ENCODE measurements at regions not wholly inside any gene's neighbourhood (a gene's known extent, or its start where the extent isn't known, plus 50 kb on each side); places are given as distances from the start of the nearest gene placed in this dataset.

DNA sequence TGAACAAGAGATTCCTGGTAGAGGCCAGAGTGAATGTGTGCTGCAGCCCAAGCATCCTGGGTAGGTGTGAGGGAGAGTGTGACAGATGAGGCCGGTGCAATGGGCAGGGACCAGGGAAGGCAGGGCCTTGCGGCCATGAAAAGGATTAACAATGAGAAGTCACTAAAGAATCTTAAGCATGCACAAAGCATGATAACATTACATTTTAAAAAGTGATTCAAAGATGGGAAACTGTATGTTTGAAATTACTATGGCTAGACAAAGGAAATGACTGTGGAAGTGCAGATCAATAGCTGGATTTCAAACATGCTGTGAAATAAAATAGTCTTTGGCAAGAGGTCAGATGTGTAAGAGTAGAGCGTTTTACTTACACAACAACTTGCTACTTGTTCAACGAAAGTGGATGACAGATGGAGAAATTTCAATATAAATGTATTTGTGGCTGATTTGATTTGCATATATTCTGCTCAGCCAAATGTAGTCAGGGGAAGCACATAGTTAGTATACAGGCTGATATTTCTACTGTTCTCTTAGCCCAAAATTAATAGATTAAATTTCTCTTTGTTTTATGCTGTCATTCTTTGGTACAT lies 175.5 kb downstream of the CCDC59 start:
- Mint-ChIP-seq H3K27ac (no peak overlapping the region), H3K27me3 (ENCODE audit: insufficient read depth) (peaks cover 2% of the 10 kb centered on the region), H3K36me3 (ENCODE audit: low read depth) (no peaks in the 10 kb centered on the region), H3K4me1 (no peaks in the 10 kb centered on the region), H3K4me3 (no peak overlapping the region), H3K9me3 (no peaks in the 10 kb centered on the region)
- H3K36me3 ChIP-seq (ENCODE audit: control insufficient read depth, insufficient read depth, low read length): no peaks in the 10 kb centered on the region
- no peak overlapping the region for H3K9ac ChIP-seq (ENCODE audit: extremely low read depth, low read length, poor library complexity, severe bottlenecking)
- DNase-seq: no peak
- H3K4me3 ChIP-seq (ENCODE audit: low read length): no peak overlapping the region
- H3K9me3 ChIP-seq (ENCODE audit: control insufficient read depth, low read length): no peaks in the 10 kb centered on the region
- TF ChIP-seq, protein P1, sequence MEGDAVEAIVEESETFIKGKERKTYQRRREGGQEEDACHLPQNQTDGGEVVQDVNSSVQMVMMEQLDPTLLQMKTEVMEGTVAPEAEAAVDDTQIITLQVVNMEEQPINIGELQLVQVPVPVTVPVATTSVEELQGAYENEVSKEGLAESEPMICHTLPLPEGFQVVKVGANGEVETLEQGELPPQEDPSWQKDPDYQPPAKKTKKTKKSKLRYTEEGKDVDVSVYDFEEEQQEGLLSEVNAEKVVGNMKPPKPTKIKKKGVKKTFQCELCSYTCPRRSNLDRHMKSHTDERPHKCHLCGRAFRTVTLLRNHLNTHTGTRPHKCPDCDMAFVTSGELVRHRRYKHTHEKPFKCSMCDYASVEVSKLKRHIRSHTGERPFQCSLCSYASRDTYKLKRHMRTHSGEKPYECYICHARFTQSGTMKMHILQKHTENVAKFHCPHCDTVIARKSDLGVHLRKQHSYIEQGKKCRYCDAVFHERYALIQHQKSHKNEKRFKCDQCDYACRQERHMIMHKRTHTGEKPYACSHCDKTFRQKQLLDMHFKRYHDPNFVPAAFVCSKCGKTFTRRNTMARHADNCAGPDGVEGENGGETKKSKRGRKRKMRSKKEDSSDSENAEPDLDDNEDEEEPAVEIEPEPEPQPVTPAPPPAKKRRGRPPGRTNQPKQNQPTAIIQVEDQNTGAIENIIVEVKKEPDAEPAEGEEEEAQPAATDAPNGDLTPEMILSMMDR (conservative IDR thresholded peaks at IDR 0.05): no peak
- H3K4me1 ChIP-seq (ENCODE audit: control insufficient read depth, insufficient read depth, low read length): no peaks in the 10 kb centered on the region
- H3K27ac ChIP-seq (ENCODE audit: low read depth, low read length): no peak overlapping the region
- WGBS, 2 experiments (ENCODE audit: insufficient coverage in 1 of 2, insufficient read length in 1 of 2): 66 to 92% methylated on average over 2 to 3 of the region's 4 CpGs
- no peaks in the 10 kb centered on the region for H3K27me3 ChIP-seq (ENCODE audit: control insufficient read depth, insufficient read depth, low read length, poor library complexity, severe bottlenecking)

DNA sequence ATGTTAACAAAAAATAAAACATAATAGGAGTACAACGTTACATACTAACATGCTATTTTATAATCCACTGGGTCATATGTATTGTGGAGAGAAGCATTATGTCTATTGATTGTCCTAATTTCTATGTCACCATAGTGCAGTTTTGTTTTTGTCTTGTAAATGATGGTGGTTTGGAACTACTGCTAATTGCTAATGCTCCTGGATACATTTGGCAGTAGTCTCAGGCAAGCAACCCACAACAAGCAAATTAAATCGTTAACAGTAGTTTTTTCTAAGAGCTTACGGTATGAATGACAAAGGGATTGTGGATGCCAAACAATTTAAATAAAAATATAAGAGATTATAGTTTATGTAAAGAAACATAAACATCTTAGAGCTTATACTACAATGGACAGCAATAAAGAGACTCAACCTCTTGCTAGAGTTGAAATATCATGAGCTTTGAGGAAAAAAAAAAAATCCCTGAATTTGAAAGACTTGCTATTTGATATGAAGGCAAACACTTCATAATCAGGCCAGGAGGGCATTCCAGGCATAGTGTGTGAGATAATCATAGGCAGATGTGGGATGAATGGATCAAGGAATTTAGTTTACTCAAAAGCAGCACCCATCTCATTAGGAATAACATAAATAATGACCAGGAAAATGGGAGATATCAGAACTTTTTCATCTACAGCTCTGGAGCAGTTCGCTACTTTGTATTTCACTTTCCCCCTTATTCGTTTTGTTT lies 181.3 kb downstream of the CCDC59 start:
- Mint-ChIP-seq H3K4me3 (no peak overlapping the region), H3K27ac (no peak overlapping the region), H3K4me1 (peaks cover 7% of the 10 kb centered on the region), H3K9me3 (no peaks in the 10 kb centered on the region), H3K27me3 (ENCODE audit: insufficient read depth) (peaks cover 2% of the 10 kb centered on the region), H3K36me3 (ENCODE audit: low read depth) (no peaks in the 10 kb centered on the region)
- no peaks in the 10 kb centered on the region for H3K9me3 ChIP-seq (ENCODE audit: control insufficient read depth, low read length)
- TF ChIP-seq, protein P1 (conservative IDR thresholded peaks at IDR 0.05): no peak
- no peak for DNase-seq
- H3K27ac ChIP-seq (ENCODE audit: low read depth, low read length): no peak overlapping the region
- no peaks in the 10 kb centered on the region for H3K27me3 ChIP-seq (ENCODE audit: control insufficient read depth, insufficient read depth, low read length, poor library complexity, severe bottlenecking)
- no peaks in the 10 kb centered on the region for H3K36me3 ChIP-seq (ENCODE audit: control insufficient read depth, insufficient read depth, low read length)
- H3K4me3 ChIP-seq (ENCODE audit: low read length): no peak overlapping the region
- no peak overlapping the region for H3K9ac ChIP-seq (ENCODE audit: extremely low read depth, low read length, poor library complexity, severe bottlenecking)
- WGBS, 2 experiments (ENCODE audit: insufficient coverage in 1 of 2, insufficient read length in 1 of 2): 100% methylated on average over 2 of the region's 5 CpGs
- H3K4me1 ChIP-seq (ENCODE audit: control insufficient read depth, insufficient read depth, low read length): no peaks in the 10 kb centered on the region

DNA sequence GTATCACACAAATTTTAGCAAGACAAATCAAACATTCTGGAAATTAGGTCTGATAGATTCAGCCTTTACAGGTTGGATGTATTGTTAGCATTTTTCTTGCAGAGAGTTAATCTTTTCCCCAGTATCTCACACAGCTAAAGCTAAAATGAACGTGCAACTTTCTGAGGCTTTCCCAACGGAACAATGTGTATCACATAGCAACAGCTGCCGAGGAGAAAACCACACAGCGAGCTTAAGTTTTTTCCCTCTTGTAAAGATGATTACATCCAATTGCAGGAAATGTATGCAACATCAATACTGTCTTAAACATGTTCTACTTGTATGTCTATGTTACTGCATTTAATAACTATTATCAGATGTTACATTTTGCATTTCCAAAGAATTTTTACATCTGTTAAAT lies 182.2 kb downstream of the CCDC59 start:
- H3K4me1 ChIP-seq (ENCODE audit: control insufficient read depth, insufficient read depth, low read length): no peaks in the 10 kb centered on the region
- Mint-ChIP-seq H3K27ac (no peak overlapping the region), H3K36me3 (ENCODE audit: low read depth) (no peaks in the 10 kb centered on the region), H3K27me3 (ENCODE audit: insufficient read depth) (peaks cover 2% of the 10 kb centered on the region), H3K4me3 (no peak overlapping the region), H3K4me1 (peaks cover 7% of the 10 kb centered on the region), H3K9me3 (no peaks in the 10 kb centered on the region)
- no peak for DNase-seq
- no peak overlapping the region for H3K27ac ChIP-seq (ENCODE audit: low read depth, low read length)
- no peak overlapping the region for H3K9ac ChIP-seq (ENCODE audit: extremely low read depth, low read length, poor library complexity, severe bottlenecking)
- TF ChIP-seq, protein P1 (conservative IDR thresholded peaks at IDR 0.05): no peak
- WGBS, 2 experiments (ENCODE audit: insufficient coverage in 1 of 2, insufficient read length in 1 of 2): 70 to 90% methylated on average over 4 of the region's 4 CpGs
- H3K36me3 ChIP-seq (ENCODE audit: control insufficient read depth, insufficient read depth, low read length): no peaks in the 10 kb centered on the region
- H3K27me3 ChIP-seq (ENCODE audit: control insufficient read depth, insufficient read depth, low read length, poor library complexity, severe bottlenecking): no peaks in the 10 kb centered on the region
- no peaks in the 10 kb centered on the region for H3K9me3 ChIP-seq (ENCODE audit: control insufficient read depth, low read length)
- H3K4me3 ChIP-seq (ENCODE audit: low read length): no peak overlapping the region
